ENCODE measurements at regions not wholly inside any gene's neighbourhood (a gene's known extent, or its start where the extent isn't known, plus 50 kb on each side); places are given as distances from the start of the nearest gene placed in this dataset.

GRCh38 chr22:22788460-22789037 lies 99.1 kb upstream of the IGLL5 start:
- TF ChIP-seq, protein P1, sequence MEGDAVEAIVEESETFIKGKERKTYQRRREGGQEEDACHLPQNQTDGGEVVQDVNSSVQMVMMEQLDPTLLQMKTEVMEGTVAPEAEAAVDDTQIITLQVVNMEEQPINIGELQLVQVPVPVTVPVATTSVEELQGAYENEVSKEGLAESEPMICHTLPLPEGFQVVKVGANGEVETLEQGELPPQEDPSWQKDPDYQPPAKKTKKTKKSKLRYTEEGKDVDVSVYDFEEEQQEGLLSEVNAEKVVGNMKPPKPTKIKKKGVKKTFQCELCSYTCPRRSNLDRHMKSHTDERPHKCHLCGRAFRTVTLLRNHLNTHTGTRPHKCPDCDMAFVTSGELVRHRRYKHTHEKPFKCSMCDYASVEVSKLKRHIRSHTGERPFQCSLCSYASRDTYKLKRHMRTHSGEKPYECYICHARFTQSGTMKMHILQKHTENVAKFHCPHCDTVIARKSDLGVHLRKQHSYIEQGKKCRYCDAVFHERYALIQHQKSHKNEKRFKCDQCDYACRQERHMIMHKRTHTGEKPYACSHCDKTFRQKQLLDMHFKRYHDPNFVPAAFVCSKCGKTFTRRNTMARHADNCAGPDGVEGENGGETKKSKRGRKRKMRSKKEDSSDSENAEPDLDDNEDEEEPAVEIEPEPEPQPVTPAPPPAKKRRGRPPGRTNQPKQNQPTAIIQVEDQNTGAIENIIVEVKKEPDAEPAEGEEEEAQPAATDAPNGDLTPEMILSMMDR (tag by site-specific recombination; IDR thresholded peaks at IDR 0.05): no peak
- TF ChIP-seq BCL6B (tag by site-specific recombination; IDR thresholded peaks at IDR 0.05) (no peak), ZNF501 (tag by site-specific recombination; IDR thresholded peaks at IDR 0.05) (no peak), MYNN (tag by site-specific recombination; IDR thresholded peaks at IDR 0.05; ENCODE audit: borderline replicate concordance) (no peak)

Data from HEK293 (cell line).